B cell (primary cell): ENCODE measurements at regions not wholly inside any gene's neighbourhood (a gene's known extent, or its start where the extent isn't known, plus 50 kb on each side); places are given as distances from the start of the nearest gene placed in this dataset.

ENCODE experiments used
- ATAC-seq: fragments of 200-7000 bp; cut with Tn5 transposase; one replicate; pipeline ENCODE4 v1.10.0; 2021; ENCODE audit warnings: low read depth, mild to moderate bottlenecking, moderate number of reproducible peaks, moderate library complexity
- CTCF ChIA-PET: fragments of 350-600 bp; sonication (Branson Sonifier 250); formaldehyde crosslinking; loops from one replicate; lab custom pipeline; 2021; ENCODE audit warnings: antibody characterized with exemption, inconsistent platforms; lab: Charles Lee
- POLR2A ChIA-PET: fragments of 350-600 bp; sonication (Branson Sonifier 250); formaldehyde crosslinking; loops from one replicate; lab custom pipeline; 2021; ENCODE audit warnings: antibody characterized with exemption; lab: Charles Lee
- DNase-seq: peaks from one replicate; pipeline ENCODE4 v3.0.0; 2013
- H2AFZ ChIP-seq: 2 replicates; pipeline ENCODE4 v1.6.1; 2012; ENCODE audit warnings: mild to moderate bottlenecking, low read depth, low read length; ENCODE audit not compliant: insufficient read depth, poor library complexity, severe bottlenecking
- H3K27ac ChIP-seq, 2 donors: 1 replicate in 1 of 2; 2 replicates in 1 of 2; pipeline ENCODE4 v1.5.1; 2012 to 2013; ENCODE audit warnings: low read length in 2 of 2, mild to moderate bottlenecking in 2 of 2, moderate library complexity in 1 of 2
- H3K27me3 ChIP-seq, 4 experiments: fragments of 200-600 bp in 1 of 4; sonication (generic) in 1 of 4; replicated peaks in 1 of 4; 1 replicate in 2 of 4; 2 replicates in 2 of 4; pipeline versions ENCODE4 v1.6.1 to v1.7.0; 2013 to 2016; ENCODE audit warnings: low read length in 3 of 4, mild to moderate bottlenecking in 2 of 4, mixed read lengths in 1 of 4, moderate library complexity in 1 of 4; ENCODE audit not compliant: insufficient read depth in 4 of 4, control insufficient read depth in 3 of 4; ENCODE audit errors: control extremely low read depth in 1 of 4
- H3K36me3 ChIP-seq, 2 experiments: replicated peaks in 1 of 2; 1 replicate in 1 of 2; 2 replicates in 1 of 2; pipeline versions ENCODE4 v1.6.1 to v1.7.1; 2013; ENCODE audit warnings: low read length in 1 of 2; ENCODE audit not compliant: insufficient read depth in 2 of 2, control insufficient read depth in 1 of 2; ENCODE audit errors: control extremely low read depth in 1 of 2, extremely low read depth in 1 of 2
- H3K4me1 ChIP-seq, 2 donors: fragments of 200-600 bp in 1 of 2; sonication (generic) in 1 of 2; 1 replicate in 1 of 2; 2 replicates in 1 of 2; pipeline versions ENCODE4 v1.5.1 to v1.6.1; 2013 to 2017; ENCODE audit warnings: low read length in 2 of 2; ENCODE audit not compliant: control insufficient read depth in 2 of 2, insufficient read depth in 2 of 2
- H3K4me2 ChIP-seq: replicated peaks from 2 replicates; pipeline ENCODE3; 2012; ENCODE audit warnings: mild to moderate bottlenecking, low read depth, low read length; ENCODE audit not compliant: poor library complexity, severe bottlenecking
- H3K4me3 ChIP-seq, 5 experiments: fragments of 200-600 bp in 1 of 5; sonication (generic) in 1 of 5; 1 replicate in 3 of 5; 2 replicates in 2 of 5; pipeline versions ENCODE4 v1.5.1 to v1.7.0; 2011 to 2016; ENCODE audit warnings: low read length in 4 of 5, mild to moderate bottlenecking in 4 of 5, low read depth in 2 of 5, control low read depth in 1 of 5, moderate library complexity in 1 of 5; ENCODE audit not compliant: insufficient read depth in 1 of 5; ENCODE audit errors: control extremely low read depth in 1 of 5, extremely low read depth in 1 of 5
- H3K79me2 ChIP-seq: fragments of 200-600 bp; sonication (generic); one replicate; pipeline ENCODE4 v1.6.0; 2016; ENCODE audit warnings: low read length; ENCODE audit not compliant: control insufficient read depth, insufficient read depth
- H3K9ac ChIP-seq: fragments of 200-600 bp; sonication (generic); 2 replicates; pipeline ENCODE4 v1.6.1; 2017; ENCODE audit warnings: mild to moderate bottlenecking, low read length, moderate library complexity
- H3K9me3 ChIP-seq, 3 donors: one replicate each; pipeline versions ENCODE4 v1.6.1 to v1.7.1; 2013; ENCODE audit warnings: low read length in 2 of 3; ENCODE audit not compliant: control insufficient read depth in 2 of 3, insufficient read depth in 1 of 3; ENCODE audit errors: control extremely low read depth in 1 of 3
- H4K20me1 ChIP-seq: 2 replicates; pipeline ENCODE4 v1.6.0; 2012; ENCODE audit warnings: mild to moderate bottlenecking, low read length; ENCODE audit not compliant: insufficient read depth, control insufficient read depth, poor library complexity, severe bottlenecking
- H3K27ac Mint-ChIP-seq: one replicate; pipeline ENCODE4 v1.8.0; 2021; ENCODE audit warnings: mixed read lengths
- H3K27me3 Mint-ChIP-seq: one replicate; pipeline ENCODE4 v1.8.0; 2021; ENCODE audit warnings: mixed read lengths
- H3K4me1 Mint-ChIP-seq: one replicate; pipeline ENCODE4 v1.8.0; 2021; ENCODE audit warnings: mixed read lengths
- H3K4me3 Mint-ChIP-seq: one replicate; pipeline ENCODE4 v1.8.0; 2021; ENCODE audit warnings: mixed read lengths
- H3K9me3 Mint-ChIP-seq: one replicate; pipeline ENCODE4 v1.8.0; 2022; ENCODE audit warnings: mixed read lengths; ENCODE audit not compliant: insufficient read depth
- CTCF ChIP-seq: fragments of 200-600 bp; IDR thresholded peaks from one replicate; pipeline ENCODE4 v1.8.0; 2022; ENCODE audit warnings: antibody characterized with exemption, mild to moderate bottlenecking
- EZH2 ChIP-seq: IDR thresholded peaks from 2 replicates; pipeline ENCODE4 v1.6.1; 2012; ENCODE audit warnings: borderline replicate concordance, low read depth, mild to moderate bottlenecking, moderate library complexity, low read length; ENCODE audit not compliant: insufficient read depth, poor library complexity, severe bottlenecking
- WGBS: methylation state at CpG from one replicate; pipeline ENCODE4 v1.1.5; 2013; ENCODE audit warnings: missing lambda C conversion rate; ENCODE audit not compliant: insufficient coverage; 5-methylcytosine and 5-hydroxymethylcytosine counted together
- intact Hi-C: fragments of 100-400 bp; cut with micrococcal nuclease; formaldehyde crosslinking; loops from one replicate; pipeline ENCODE4 v1.10.0; 2022

- Histone ChIP-seq H3K27me3 (no peaks in the 10 kb centered on the region), H3K79me2 (no peaks in the 10 kb centered on the region), H3K9ac (no peak overlapping the region), H2AFZ (no peak overlapping the region), H3K4me2 (no peak overlapping the region), H3K36me3 (no peaks in the 10 kb centered on the region), H3K4me3 (no peak overlapping the region), H3K27ac (no peak overlapping the region), H4K20me1 (no peaks in the 10 kb centered on the region), H3K4me1 (peaks cover 6 to 18% of the 10 kb centered on the region in 2 donors), H3K9me3 (no peaks in the 10 kb centered on the region)
- ChIA-PET CTCF (no interaction called here), POLR2A (no interaction called here)
- peak; percentile 15 for DNase-seq
- Mint-ChIP-seq H3K4me3 (no peak overlapping the region), H3K27me3 (no peaks in the 10 kb centered on the region), H3K9me3 (no peaks in the 10 kb centered on the region), H3K4me1 (peaks cover 17% of the 10 kb centered on the region), H3K27ac (no peak overlapping the region)
- ATAC-seq = peak; percentile 41
- intact Hi-C loops = no loop called here
- no peak for TF ChIP-seq EZH2
- 17% methylated on average over 1 of the region's 4 CpGs for WGBS
Measured at GRCh38 chrX:148192547-148192946, 211.4 kb downstream of the FMR1NB start.

- Histone ChIP-seq H2AFZ (no peak overlapping the region), H3K27me3 (no peaks in the 10 kb centered on the region), H3K36me3 (no peaks in the 10 kb centered on the region), H3K4me2 (no peak overlapping the region), H3K4me3 (no peak overlapping the region), H3K4me1 (peaks cover 6 to 18% of the 10 kb centered on the region in 2 donors), H3K9me3 (no peaks in the 10 kb centered on the region), H3K9ac (no peak overlapping the region), H3K27ac (no peak overlapping the region), H4K20me1 (no peaks in the 10 kb centered on the region), H3K79me2 (no peaks in the 10 kb centered on the region)
- H3K4me3 Mint-ChIP-seq = no peak overlapping the region
- POLR2A ChIA-PET = no interaction called here
- TF ChIP-seq EZH2 (no peak), CTCF (no peak)
- H3K27me3 Mint-ChIP-seq = no peaks in the 10 kb centered on the region
- H3K9me3 Mint-ChIP-seq = no peaks in the 10 kb centered on the region
- CTCF ChIA-PET = no interaction called here
- peaks cover 17% of the 10 kb centered on the region for H3K4me1 Mint-ChIP-seq
- ATAC-seq (no peak), DNase-seq (no peak)
- intact Hi-C loops = no loop called here
- H3K27ac Mint-ChIP-seq = no peak overlapping the region
Measured at GRCh38 chrX:148193759-148194158, 212.6 kb downstream of the FMR1NB start.
